ENCODE measurements at regions not wholly inside any gene's neighbourhood (a gene's known extent, or its start where the extent isn't known, plus 50 kb on each side); places are given as distances from the start of the nearest gene placed in this dataset.

DNA sequence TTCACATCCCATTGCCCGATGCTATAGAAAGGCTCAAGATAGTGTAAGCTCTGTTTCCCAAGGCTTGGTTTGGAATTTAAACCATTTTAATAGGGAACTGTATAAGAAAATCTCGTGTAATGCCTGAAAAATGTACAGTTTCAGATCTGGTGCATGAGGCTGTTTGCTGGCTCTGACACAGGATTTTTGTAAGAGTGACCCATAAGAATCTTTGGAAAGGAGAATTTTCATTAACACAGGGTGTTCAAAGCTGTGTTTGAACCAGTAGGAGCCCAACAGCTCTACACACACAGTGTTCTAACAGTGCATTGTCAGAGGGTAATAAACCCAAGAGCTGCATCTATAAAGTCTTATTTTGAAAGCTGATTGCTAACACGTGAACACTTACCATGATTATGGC, 293.5 kb downstream of the PRL start:
- Histone ChIP-seq H3K27me3 (no peaks in the 10 kb centered on the region), H3K36me3 (no peaks in the 10 kb centered on the region), H3K4me1 (no peaks in the 10 kb centered on the region), H3K4me3 (no peak overlapping the region), H3K27ac (no peak overlapping the region), H3K9me3 (no peaks in the 10 kb centered on the region)
- TF ChIP-seq EP300 (IDR thresholded peaks at IDR 0.05) = no peak
- TF ChIP-seq, protein P1, sequence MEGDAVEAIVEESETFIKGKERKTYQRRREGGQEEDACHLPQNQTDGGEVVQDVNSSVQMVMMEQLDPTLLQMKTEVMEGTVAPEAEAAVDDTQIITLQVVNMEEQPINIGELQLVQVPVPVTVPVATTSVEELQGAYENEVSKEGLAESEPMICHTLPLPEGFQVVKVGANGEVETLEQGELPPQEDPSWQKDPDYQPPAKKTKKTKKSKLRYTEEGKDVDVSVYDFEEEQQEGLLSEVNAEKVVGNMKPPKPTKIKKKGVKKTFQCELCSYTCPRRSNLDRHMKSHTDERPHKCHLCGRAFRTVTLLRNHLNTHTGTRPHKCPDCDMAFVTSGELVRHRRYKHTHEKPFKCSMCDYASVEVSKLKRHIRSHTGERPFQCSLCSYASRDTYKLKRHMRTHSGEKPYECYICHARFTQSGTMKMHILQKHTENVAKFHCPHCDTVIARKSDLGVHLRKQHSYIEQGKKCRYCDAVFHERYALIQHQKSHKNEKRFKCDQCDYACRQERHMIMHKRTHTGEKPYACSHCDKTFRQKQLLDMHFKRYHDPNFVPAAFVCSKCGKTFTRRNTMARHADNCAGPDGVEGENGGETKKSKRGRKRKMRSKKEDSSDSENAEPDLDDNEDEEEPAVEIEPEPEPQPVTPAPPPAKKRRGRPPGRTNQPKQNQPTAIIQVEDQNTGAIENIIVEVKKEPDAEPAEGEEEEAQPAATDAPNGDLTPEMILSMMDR (IDR thresholded peaks at IDR 0.05) = no peak
- no peak for TF ChIP-seq POLR2AphosphoS5 (IDR thresholded peaks at IDR 0.05)
- no peak for TF ChIP-seq POLR2A (IDR thresholded peaks at IDR 0.05)
- WGBS = 63% methylated on average over 3 of the region's 3 CpGs
- no peak for DNase-seq (ENCODE audit: low spot score in 2 of 2)

- H3K27me3 ChIP-seq = no peaks in the 10 kb centered on the region
- 80% methylated on average over 3 of the region's 3 CpGs for WGBS
- no peaks in the 10 kb centered on the region for H3K36me3 ChIP-seq
- no peak overlapping the region for H3K27ac ChIP-seq
- TF ChIP-seq POLR2AphosphoS5 (IDR thresholded peaks at IDR 0.05) = no peak
- no peak for TF ChIP-seq POLR2A (IDR thresholded peaks at IDR 0.05)
- no peaks in the 10 kb centered on the region for H3K4me1 ChIP-seq
- no peak overlapping the region for H3K4me3 ChIP-seq
- H3K9me3 ChIP-seq = no peaks in the 10 kb centered on the region
- DNase-seq (ENCODE audit: low spot score in 2 of 2) = no peak
Observed at GRCh38 chr6:22006795-22007194, 290.0 kb downstream of the PRL start.

- Histone ChIP-seq H3K27ac (no peak overlapping the region), H3K4me3 (no peak overlapping the region), H3K27me3 (no peaks in the 10 kb centered on the region), H3K9me3 (no peaks in the 10 kb centered on the region), H3K4me1 (no peaks in the 10 kb centered on the region), H3K36me3 (no peaks in the 10 kb centered on the region)
- 78% methylated on average over 3 of the region's 3 CpGs for WGBS
- TF ChIP-seq EP300 (IDR thresholded peaks at IDR 0.05) (no peak), POLR2A (IDR thresholded peaks at IDR 0.05) (no peak), POLR2AphosphoS5 (IDR thresholded peaks at IDR 0.05) (no peak)
- TF ChIP-seq, protein P1 (IDR thresholded peaks at IDR 0.05) = no peak
- DNase-seq (ENCODE audit: low spot score in 2 of 2) = no peak
Observed at GRCh38 chr6:22007469-22007868, 289.4 kb downstream of the PRL start.

- no peak for DNase-seq (ENCODE audit: low spot score in 2 of 2)
- no peak overlapping the region for H3K4me3 ChIP-seq
- no peaks in the 10 kb centered on the region for H3K4me1 ChIP-seq
- 89% methylated on average over 3 of the region's 3 CpGs for WGBS
- H3K27me3 ChIP-seq = no peaks in the 10 kb centered on the region
- H3K9me3 ChIP-seq = no peaks in the 10 kb centered on the region
- H3K27ac ChIP-seq = no peak overlapping the region
- H3K36me3 ChIP-seq = no peaks in the 10 kb centered on the region
- TF ChIP-seq, protein P1 (IDR thresholded peaks at IDR 0.05) = no peak
- TF ChIP-seq POLR2AphosphoS5 (IDR thresholded peaks at IDR 0.05) = no peak
- no peak for TF ChIP-seq EP300 (IDR thresholded peaks at IDR 0.05)
- no peak for TF ChIP-seq POLR2A (IDR thresholded peaks at IDR 0.05)
Observed at GRCh38 chr6:22008248-22008836, 288.5 kb downstream of the PRL start.

- Histone ChIP-seq H3K36me3 (no peaks in the 10 kb centered on the region), H3K9me3 (no peaks in the 10 kb centered on the region), H3K4me3 (no peak overlapping the region), H3K27me3 (no peaks in the 10 kb centered on the region), H3K4me1 (no peaks in the 10 kb centered on the region), H3K27ac (no peak overlapping the region)
- TF ChIP-seq EP300 (IDR thresholded peaks at IDR 0.05) (no peak), POLR2A (IDR thresholded peaks at IDR 0.05) (no peak)
- TF ChIP-seq, protein P1 (IDR thresholded peaks at IDR 0.05) = no peak
- no peak for DNase-seq (ENCODE audit: low spot score in 2 of 2)
- WGBS = 76% methylated on average over 3 of the region's 3 CpGs
Observed at GRCh38 chr6:22010102-22010501, 286.7 kb downstream of the PRL start.

DNA sequence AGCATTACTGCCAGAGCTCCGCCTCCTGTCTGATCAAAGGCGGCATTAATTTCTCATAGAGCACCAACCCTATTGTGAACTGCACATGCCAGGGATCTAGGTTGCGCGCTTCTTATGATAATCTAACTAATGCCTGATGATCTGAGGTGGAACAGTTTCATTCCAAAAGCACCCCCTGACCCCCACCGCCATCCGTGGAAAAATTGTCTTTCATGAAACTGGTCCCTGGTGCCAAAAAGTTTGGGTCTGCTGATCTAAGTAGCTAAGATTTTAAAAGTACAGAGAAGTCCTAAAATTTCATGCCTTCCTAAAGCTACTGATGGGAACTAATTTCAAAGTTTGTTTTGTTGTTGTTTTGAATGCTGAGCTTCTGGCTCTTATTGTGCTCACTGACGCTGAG, 281.6 kb downstream of the PRL start:
- no peaks in the 10 kb centered on the region for H3K4me1 ChIP-seq
- WGBS = 82% methylated on average over 5 of the region's 7 CpGs
- no peak overlapping the region for H3K27ac ChIP-seq
- TF ChIP-seq EP300 (IDR thresholded peaks at IDR 0.05) (no peak), POLR2A (IDR thresholded peaks at IDR 0.05) (no peak), POLR2AphosphoS5 (IDR thresholded peaks at IDR 0.05) (no peak)
- TF ChIP-seq, protein P1 (IDR thresholded peaks at IDR 0.05) = no peak
- no peaks in the 10 kb centered on the region for H3K27me3 ChIP-seq
- H3K36me3 ChIP-seq = no peaks in the 10 kb centered on the region
- H3K4me3 ChIP-seq = no peak overlapping the region
- no peak for DNase-seq (ENCODE audit: low spot score in 2 of 2)
- H3K9me3 ChIP-seq = no peaks in the 10 kb centered on the region

Data from suprapubic skin (tissue), 4 donors.